GM23248 (cell line): ENCODE measurements at regions not wholly inside any gene's neighbourhood (a gene's known extent, or its start where the extent isn't known, plus 50 kb on each side); places are given as distances from the start of the nearest gene placed in this dataset.

Experiments
- EZH2 ChIP-seq: fragments of 200-600 bp; sonication (generic); IDR thresholded peaks from 2 replicates; pipeline ENCODE4 v1.6.1; 2018; ENCODE audit warnings: antibody characterized with exemption, mild to moderate bottlenecking; ENCODE audit not compliant: insufficient read depth, poor library complexity, severe bottlenecking
- EZH2phosphoT487 ChIP-seq: fragments of 200-600 bp; sonication (generic); IDR thresholded peaks from 2 replicates; pipeline ENCODE4 v1.6.1; 2018; ENCODE audit warnings: antibody characterized with exemption, moderate library complexity, mild to moderate bottlenecking, low read depth; ENCODE audit not compliant: insufficient read depth

- TF ChIP-seq EZH2phosphoT487 (no peak), EZH2 (no peak)
Observed at GRCh38 chr9:103680581-103680980, 413.5 kb upstream of the SMC2 start.
